ENCODE measurements at regions not wholly inside any gene's neighbourhood (a gene's known extent, or its start where the extent isn't known, plus 50 kb on each side); places are given as distances from the start of the nearest gene placed in this dataset.
"Not testable (repeated sequence)": the region's sequence is repeated elsewhere in the genome, so short reads cannot be mapped to it uniquely, and the experiment has no call there.

DNA sequence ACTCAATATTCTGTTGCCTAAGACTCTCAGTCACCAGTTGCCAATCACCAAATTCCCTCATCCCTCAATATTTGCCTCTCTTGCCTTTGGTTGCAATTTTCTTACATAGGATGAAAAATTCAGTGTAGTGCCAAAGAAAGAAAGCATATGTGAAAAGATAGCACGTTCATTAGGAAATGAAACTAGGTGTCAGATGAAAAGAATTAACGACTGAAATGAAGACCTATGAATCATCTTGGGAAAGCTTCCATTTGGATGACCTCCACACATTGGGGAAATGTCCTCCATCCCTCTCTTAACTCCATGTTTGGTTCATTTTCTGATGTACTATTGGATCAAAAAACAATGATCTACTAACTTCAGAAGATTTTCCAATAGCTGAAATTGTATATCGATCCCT is 145.1 kb upstream of the MEOX2 start:
- DNase-seq (ENCODE audit: extremely low read depth, low read depth): no peak
- TF ChIP-seq, protein P1, sequence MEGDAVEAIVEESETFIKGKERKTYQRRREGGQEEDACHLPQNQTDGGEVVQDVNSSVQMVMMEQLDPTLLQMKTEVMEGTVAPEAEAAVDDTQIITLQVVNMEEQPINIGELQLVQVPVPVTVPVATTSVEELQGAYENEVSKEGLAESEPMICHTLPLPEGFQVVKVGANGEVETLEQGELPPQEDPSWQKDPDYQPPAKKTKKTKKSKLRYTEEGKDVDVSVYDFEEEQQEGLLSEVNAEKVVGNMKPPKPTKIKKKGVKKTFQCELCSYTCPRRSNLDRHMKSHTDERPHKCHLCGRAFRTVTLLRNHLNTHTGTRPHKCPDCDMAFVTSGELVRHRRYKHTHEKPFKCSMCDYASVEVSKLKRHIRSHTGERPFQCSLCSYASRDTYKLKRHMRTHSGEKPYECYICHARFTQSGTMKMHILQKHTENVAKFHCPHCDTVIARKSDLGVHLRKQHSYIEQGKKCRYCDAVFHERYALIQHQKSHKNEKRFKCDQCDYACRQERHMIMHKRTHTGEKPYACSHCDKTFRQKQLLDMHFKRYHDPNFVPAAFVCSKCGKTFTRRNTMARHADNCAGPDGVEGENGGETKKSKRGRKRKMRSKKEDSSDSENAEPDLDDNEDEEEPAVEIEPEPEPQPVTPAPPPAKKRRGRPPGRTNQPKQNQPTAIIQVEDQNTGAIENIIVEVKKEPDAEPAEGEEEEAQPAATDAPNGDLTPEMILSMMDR (IDR thresholded peaks at IDR 0.05; ENCODE audit: low read depth, low read length): no peak

DNA sequence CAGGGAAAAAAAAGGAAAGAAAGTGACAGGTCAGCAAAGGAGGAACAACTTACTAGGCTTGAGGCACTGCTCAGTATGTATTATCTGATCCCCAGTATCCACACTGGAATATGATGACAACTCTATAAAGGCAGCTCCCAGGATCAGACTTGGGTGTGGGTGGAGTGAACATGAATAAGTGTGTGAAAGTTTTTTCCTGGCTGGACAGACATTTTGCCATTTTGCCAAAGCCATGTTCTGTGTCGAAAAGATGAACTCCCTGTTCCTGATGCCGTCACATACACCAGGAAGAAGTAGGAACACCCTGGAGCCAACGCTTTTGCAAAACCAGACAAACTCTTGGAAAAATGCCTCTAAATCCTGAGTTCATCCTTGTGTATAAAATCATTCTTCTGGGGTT is 143.2 kb upstream of the MEOX2 start:
- TF ChIP-seq, protein P1 (IDR thresholded peaks at IDR 0.05; ENCODE audit: low read depth, low read length): no peak

DNA sequence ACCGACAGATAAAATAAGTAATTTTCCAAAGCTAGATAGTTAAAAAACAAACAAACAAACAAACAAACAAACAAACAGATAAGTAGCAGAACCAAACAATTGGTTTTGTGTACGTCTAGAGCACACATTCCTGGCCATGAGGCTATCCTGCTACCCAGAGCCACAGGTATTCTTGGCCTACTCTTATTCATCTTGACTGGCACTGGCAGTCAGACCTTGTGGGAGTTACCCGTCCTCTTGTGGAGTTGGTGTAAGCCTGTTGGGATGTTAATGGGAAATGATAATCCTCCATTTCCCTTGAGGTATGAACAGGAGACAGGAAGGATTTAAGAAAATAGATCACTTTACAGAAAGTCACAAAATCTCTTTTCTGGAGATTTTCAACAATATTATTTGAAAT is 142.4 kb upstream of the MEOX2 start:
- TF ChIP-seq, protein P1 (IDR thresholded peaks at IDR 0.05; ENCODE audit: low read depth, low read length): no peak
- DNase-seq (ENCODE audit: extremely low read depth, low read depth): no peak

More for the DNA sequence above, 143.2 kb upstream of the MEOX2 start:
- DNase-seq (ENCODE audit: extremely low read depth, low read depth): no peak

DNA sequence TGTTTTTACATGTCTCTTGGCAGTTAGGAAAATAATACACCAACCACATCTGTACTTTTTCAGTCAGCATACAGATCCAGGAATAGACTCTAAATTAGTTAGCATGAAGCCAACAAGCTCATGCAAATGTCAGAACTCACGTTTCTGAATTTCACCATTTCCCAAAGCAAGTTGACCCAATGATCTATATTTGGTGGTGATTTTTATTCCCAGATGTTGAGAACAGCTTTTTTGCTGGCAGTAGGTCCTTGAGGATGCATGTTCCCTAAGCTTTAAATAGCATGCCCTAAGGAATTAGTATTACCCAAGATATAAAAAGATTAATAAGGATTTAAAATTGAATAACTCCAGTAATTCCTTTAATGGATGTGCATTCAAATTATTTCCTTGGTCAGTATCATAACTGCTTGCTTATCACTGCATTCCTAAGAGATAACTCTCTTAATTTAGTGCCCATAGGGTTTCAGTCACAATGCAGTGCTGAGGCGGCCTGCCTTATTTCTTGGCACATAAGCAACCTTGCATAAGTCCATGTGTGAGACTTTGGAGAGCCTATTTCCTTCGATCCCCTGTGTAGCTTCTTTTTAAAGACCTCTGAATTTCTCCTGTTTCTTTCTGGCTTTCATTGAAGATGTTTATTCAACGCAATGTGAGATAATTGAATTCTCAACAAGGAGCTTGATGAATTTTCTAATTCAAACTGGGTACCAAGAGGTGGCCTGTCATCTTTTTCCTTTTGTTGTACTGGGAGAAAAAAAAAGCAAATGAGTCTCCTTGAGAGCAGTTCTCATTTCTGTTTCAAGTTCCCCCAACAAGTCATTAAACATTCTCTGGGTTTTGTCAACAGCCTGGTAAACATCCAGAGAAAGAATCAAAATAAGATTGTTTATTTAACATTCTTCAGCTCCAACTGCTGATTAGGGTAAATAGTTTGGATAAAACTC is 135.3 kb upstream of the MEOX2 start:
- DNase-seq (ENCODE audit: extremely low read depth, low read depth): no peak
- TF ChIP-seq, protein P1 (IDR thresholded peaks at IDR 0.05; ENCODE audit: low read depth, low read length): no peak

DNA sequence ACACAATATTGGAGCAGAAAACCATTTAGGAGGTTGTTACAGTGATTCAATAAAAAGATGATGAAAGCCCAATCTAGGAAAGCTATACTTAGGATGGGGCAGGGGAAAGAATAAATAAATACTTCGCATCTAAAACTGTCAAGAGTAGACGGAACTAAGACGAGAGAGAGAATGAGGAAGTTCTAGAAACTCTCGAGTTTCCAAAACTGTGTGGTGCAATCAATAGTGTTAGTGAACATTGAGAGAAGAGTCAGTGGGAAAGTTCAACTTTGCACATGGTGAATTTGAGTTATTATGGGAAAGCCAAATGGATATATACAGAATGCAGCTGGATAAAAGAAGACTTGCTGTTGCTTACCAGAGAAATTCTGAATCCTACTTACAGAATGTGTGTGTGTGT is 133.8 kb upstream of the MEOX2 start:
- TF ChIP-seq, protein P1 (IDR thresholded peaks at IDR 0.05; ENCODE audit: low read depth, low read length): no peak

DNA sequence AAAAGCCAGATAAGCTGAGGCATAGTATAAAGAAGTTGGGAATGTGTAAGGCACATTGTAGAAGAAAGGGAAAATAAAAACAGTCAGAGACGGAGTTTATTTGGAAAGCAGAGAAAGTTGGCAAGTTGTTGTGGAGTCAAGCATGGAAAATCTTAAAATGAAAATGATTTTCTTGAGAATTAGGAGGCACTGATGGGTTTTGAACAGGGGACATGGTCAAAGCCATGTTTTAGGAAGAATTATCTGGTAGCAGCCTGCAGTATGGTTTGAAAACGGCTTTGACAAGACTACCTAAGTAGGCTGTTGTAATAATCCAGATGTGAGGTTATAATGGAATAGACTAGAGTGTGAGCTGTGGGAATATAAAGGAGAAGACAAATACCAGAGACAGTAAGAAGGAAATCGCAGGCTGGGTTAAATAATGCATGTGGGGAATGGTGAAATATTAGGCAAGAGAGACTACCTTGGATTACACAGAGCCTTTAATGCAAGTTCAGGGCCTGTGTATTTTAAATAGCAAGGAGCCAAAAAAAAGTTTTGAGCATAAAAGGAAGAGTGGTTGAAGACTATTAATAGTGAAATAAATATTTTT is 130.4 kb upstream of the MEOX2 start:
- DNase-seq (ENCODE audit: extremely low read depth, low read depth): no peak
- TF ChIP-seq, protein P1 (IDR thresholded peaks at IDR 0.05; ENCODE audit: low read depth, low read length): no peak

More for the DNA sequence above, 133.8 kb upstream of the MEOX2 start:
- no peak for DNase-seq (ENCODE audit: extremely low read depth, low read depth)

DNA sequence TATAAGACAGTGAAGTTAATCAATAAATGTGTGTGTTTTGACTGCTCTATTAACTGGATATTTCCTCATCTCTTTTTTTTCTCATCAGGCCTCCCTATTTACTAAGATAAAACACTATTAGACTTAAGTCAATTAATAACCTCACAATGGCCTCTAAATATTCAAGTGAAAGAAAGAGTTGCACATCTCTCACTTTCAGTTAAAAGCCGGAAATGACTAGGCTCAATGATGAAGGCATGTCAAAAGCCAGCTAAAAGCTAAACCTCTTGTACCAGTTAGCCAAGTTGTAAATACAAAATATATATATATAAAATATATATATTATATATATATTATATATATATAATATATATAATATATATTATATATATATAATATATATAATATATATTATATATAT is 127.0 kb upstream of the MEOX2 start:
- DNase-seq (ENCODE audit: extremely low read depth, low read depth): no peak
- TF ChIP-seq, protein P1 (IDR thresholded peaks at IDR 0.05; ENCODE audit: low read depth, low read length): no peak

DNA sequence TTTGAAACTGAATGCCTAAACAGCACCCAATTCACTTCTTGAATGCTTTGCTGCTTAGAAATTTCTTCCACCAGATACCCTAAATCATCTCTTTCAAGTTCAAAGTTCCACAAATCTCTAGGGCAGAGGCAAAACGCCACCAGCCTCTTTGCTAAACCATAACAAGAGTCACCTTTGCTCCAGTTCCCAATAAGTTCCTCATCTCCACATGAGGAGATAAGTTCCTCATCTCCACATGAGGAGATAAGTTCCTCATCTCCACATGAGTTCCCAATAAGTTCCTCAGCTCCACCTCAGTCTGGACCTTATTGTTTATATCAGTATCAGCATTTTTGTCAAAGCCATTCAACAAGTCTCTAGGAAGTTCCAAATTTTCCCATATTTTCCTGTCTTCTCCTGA is 123.9 kb upstream of the MEOX2 start:
- not testable (repeated sequence) for DNase-seq (ENCODE audit: extremely low read depth, low read depth)

DNA sequence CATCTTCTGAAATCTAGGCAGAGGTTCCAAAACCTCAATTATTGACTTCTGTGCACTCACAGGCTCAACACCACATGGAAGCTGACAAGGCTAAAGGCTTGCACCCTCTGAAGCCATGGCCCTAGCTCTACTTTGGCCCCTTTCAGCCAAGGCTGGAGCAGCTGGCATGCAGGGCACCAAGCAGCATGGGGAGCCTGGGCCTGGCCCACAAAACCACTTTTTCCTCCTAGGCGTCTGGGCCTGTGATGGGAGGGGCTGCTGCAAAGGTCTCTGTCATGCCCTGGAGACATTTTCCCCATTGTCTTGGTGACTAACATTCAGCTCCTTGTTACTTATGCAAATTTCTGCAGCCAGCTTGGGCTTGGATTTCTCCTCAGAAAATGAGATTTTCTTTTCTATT is 123.5 kb upstream of the MEOX2 start:
- not testable (repeated sequence) for DNase-seq (ENCODE audit: extremely low read depth, low read depth)
